B cell (primary cell): ENCODE measurements at regions not wholly inside any gene's neighbourhood (a gene's known extent, or its start where the extent isn't known, plus 50 kb on each side); places are given as distances from the start of the nearest gene placed in this dataset.
"Not testable (repeated sequence)": the region's sequence is repeated elsewhere in the genome, so short reads cannot be mapped to it uniquely, and the experiment has no call there.

Experiments
- ATAC-seq: fragments of 200-7000 bp; cut with Tn5 transposase; one replicate; pipeline ENCODE4 v1.10.0; 2021; ENCODE audit warnings: low read depth, mild to moderate bottlenecking, moderate number of reproducible peaks, moderate library complexity
- CTCF ChIA-PET: fragments of 350-600 bp; sonication (Branson Sonifier 250); formaldehyde crosslinking; loops from one replicate; lab custom pipeline; 2021; ENCODE audit warnings: antibody characterized with exemption, inconsistent platforms; lab: Charles Lee
- POLR2A ChIA-PET: fragments of 350-600 bp; sonication (Branson Sonifier 250); formaldehyde crosslinking; loops from one replicate; lab custom pipeline; 2021; ENCODE audit warnings: antibody characterized with exemption; lab: Charles Lee
- DNase-seq: peaks from one replicate; pipeline ENCODE4 v3.0.0; 2013
- H2AFZ ChIP-seq: 2 replicates; pipeline ENCODE4 v1.6.1; 2012; ENCODE audit warnings: mild to moderate bottlenecking, low read depth, low read length; ENCODE audit not compliant: insufficient read depth, poor library complexity, severe bottlenecking
- H3K27ac ChIP-seq, 2 donors: 1 replicate in 1 of 2; 2 replicates in 1 of 2; pipeline ENCODE4 v1.5.1; 2012 to 2013; ENCODE audit warnings: low read length in 2 of 2, mild to moderate bottlenecking in 2 of 2, moderate library complexity in 1 of 2
- H3K27me3 ChIP-seq, 4 experiments: fragments of 200-600 bp in 1 of 4; sonication (generic) in 1 of 4; replicated peaks in 1 of 4; 1 replicate in 2 of 4; 2 replicates in 2 of 4; pipeline versions ENCODE4 v1.6.1 to v1.7.0; 2013 to 2016; ENCODE audit warnings: low read length in 3 of 4, mild to moderate bottlenecking in 2 of 4, mixed read lengths in 1 of 4, moderate library complexity in 1 of 4; ENCODE audit not compliant: insufficient read depth in 4 of 4, control insufficient read depth in 3 of 4; ENCODE audit errors: control extremely low read depth in 1 of 4
- H3K36me3 ChIP-seq, 2 experiments: replicated peaks in 1 of 2; 1 replicate in 1 of 2; 2 replicates in 1 of 2; pipeline versions ENCODE4 v1.6.1 to v1.7.1; 2013; ENCODE audit warnings: low read length in 1 of 2; ENCODE audit not compliant: insufficient read depth in 2 of 2, control insufficient read depth in 1 of 2; ENCODE audit errors: control extremely low read depth in 1 of 2, extremely low read depth in 1 of 2
- H3K4me1 ChIP-seq, 2 donors: fragments of 200-600 bp in 1 of 2; sonication (generic) in 1 of 2; 1 replicate in 1 of 2; 2 replicates in 1 of 2; pipeline versions ENCODE4 v1.5.1 to v1.6.1; 2013 to 2017; ENCODE audit warnings: low read length in 2 of 2; ENCODE audit not compliant: control insufficient read depth in 2 of 2, insufficient read depth in 2 of 2
- H3K4me2 ChIP-seq: replicated peaks from 2 replicates; pipeline ENCODE3; 2012; ENCODE audit warnings: mild to moderate bottlenecking, low read depth, low read length; ENCODE audit not compliant: poor library complexity, severe bottlenecking
- H3K4me3 ChIP-seq, 5 experiments: fragments of 200-600 bp in 1 of 5; sonication (generic) in 1 of 5; 1 replicate in 3 of 5; 2 replicates in 2 of 5; pipeline versions ENCODE4 v1.5.1 to v1.7.0; 2011 to 2016; ENCODE audit warnings: low read length in 4 of 5, mild to moderate bottlenecking in 4 of 5, low read depth in 2 of 5, control low read depth in 1 of 5, moderate library complexity in 1 of 5; ENCODE audit not compliant: insufficient read depth in 1 of 5; ENCODE audit errors: control extremely low read depth in 1 of 5, extremely low read depth in 1 of 5
- H3K79me2 ChIP-seq: fragments of 200-600 bp; sonication (generic); one replicate; pipeline ENCODE4 v1.6.0; 2016; ENCODE audit warnings: low read length; ENCODE audit not compliant: control insufficient read depth, insufficient read depth
- H3K9ac ChIP-seq: fragments of 200-600 bp; sonication (generic); 2 replicates; pipeline ENCODE4 v1.6.1; 2017; ENCODE audit warnings: mild to moderate bottlenecking, low read length, moderate library complexity
- H3K9me3 ChIP-seq, 3 donors: one replicate each; pipeline versions ENCODE4 v1.6.1 to v1.7.1; 2013; ENCODE audit warnings: low read length in 2 of 3; ENCODE audit not compliant: control insufficient read depth in 2 of 3, insufficient read depth in 1 of 3; ENCODE audit errors: control extremely low read depth in 1 of 3
- H4K20me1 ChIP-seq: 2 replicates; pipeline ENCODE4 v1.6.0; 2012; ENCODE audit warnings: mild to moderate bottlenecking, low read length; ENCODE audit not compliant: insufficient read depth, control insufficient read depth, poor library complexity, severe bottlenecking
- H3K27ac Mint-ChIP-seq: one replicate; pipeline ENCODE4 v1.8.0; 2021; ENCODE audit warnings: mixed read lengths
- H3K27me3 Mint-ChIP-seq: one replicate; pipeline ENCODE4 v1.8.0; 2021; ENCODE audit warnings: mixed read lengths
- H3K4me1 Mint-ChIP-seq: one replicate; pipeline ENCODE4 v1.8.0; 2021; ENCODE audit warnings: mixed read lengths
- H3K4me3 Mint-ChIP-seq: one replicate; pipeline ENCODE4 v1.8.0; 2021; ENCODE audit warnings: mixed read lengths
- H3K9me3 Mint-ChIP-seq: one replicate; pipeline ENCODE4 v1.8.0; 2022; ENCODE audit warnings: mixed read lengths; ENCODE audit not compliant: insufficient read depth
- EZH2 ChIP-seq: IDR thresholded peaks from 2 replicates; pipeline ENCODE4 v1.6.1; 2012; ENCODE audit warnings: borderline replicate concordance, low read depth, mild to moderate bottlenecking, moderate library complexity, low read length; ENCODE audit not compliant: insufficient read depth, poor library complexity, severe bottlenecking
- WGBS: methylation state at CpG from one replicate; pipeline ENCODE4 v1.1.5; 2013; ENCODE audit warnings: missing lambda C conversion rate; ENCODE audit not compliant: insufficient coverage; 5-methylcytosine and 5-hydroxymethylcytosine counted together
- intact Hi-C: fragments of 100-400 bp; cut with micrococcal nuclease; formaldehyde crosslinking; loops from one replicate; pipeline ENCODE4 v1.10.0; 2022
- TF ChIP-seq, protein P1 (sequence below): fragments of 200-600 bp; IDR thresholded peaks from one replicate; pipeline ENCODE4 v1.8.0; 2022; ENCODE audit warnings: antibody characterized with exemption, mild to moderate bottlenecking

- DNase-seq (no peak), ATAC-seq (no peak)
- Histone ChIP-seq H3K4me1 (no peaks in the 10 kb centered on the region), H3K79me2 (no peaks in the 10 kb centered on the region), H3K9ac (no peak overlapping the region), H3K27ac (no peak overlapping the region), H4K20me1 (no peaks in the 10 kb centered on the region), H3K36me3 (no peaks in the 10 kb centered on the region), H3K27me3 (no peaks in the 10 kb centered on the region), H2AFZ (no peak overlapping the region), H3K4me3 (no peak overlapping the region), H3K4me2 (no peak overlapping the region), H3K9me3 (no peaks in the 10 kb centered on the region)
- ChIA-PET CTCF (no interaction called here), POLR2A (no interaction called here)
- no peak overlapping the region for H3K4me3 Mint-ChIP-seq
- no peaks in the 10 kb centered on the region for H3K4me1 Mint-ChIP-seq
- peaks cover 4% of the 10 kb centered on the region for H3K9me3 Mint-ChIP-seq
- WGBS = 100% methylated on average over 1 of the region's 3 CpGs
- intact Hi-C loops = no loop called here
- H3K27me3 Mint-ChIP-seq = peaks cover 3% of the 10 kb centered on the region
- TF ChIP-seq, protein P1, sequence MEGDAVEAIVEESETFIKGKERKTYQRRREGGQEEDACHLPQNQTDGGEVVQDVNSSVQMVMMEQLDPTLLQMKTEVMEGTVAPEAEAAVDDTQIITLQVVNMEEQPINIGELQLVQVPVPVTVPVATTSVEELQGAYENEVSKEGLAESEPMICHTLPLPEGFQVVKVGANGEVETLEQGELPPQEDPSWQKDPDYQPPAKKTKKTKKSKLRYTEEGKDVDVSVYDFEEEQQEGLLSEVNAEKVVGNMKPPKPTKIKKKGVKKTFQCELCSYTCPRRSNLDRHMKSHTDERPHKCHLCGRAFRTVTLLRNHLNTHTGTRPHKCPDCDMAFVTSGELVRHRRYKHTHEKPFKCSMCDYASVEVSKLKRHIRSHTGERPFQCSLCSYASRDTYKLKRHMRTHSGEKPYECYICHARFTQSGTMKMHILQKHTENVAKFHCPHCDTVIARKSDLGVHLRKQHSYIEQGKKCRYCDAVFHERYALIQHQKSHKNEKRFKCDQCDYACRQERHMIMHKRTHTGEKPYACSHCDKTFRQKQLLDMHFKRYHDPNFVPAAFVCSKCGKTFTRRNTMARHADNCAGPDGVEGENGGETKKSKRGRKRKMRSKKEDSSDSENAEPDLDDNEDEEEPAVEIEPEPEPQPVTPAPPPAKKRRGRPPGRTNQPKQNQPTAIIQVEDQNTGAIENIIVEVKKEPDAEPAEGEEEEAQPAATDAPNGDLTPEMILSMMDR = no peak
- no peak for TF ChIP-seq EZH2
- H3K27ac Mint-ChIP-seq = no peak overlapping the region
Observed at GRCh38 chr3:55264919-55265318, 222.2 kb downstream of the WNT5A start.

DNA sequence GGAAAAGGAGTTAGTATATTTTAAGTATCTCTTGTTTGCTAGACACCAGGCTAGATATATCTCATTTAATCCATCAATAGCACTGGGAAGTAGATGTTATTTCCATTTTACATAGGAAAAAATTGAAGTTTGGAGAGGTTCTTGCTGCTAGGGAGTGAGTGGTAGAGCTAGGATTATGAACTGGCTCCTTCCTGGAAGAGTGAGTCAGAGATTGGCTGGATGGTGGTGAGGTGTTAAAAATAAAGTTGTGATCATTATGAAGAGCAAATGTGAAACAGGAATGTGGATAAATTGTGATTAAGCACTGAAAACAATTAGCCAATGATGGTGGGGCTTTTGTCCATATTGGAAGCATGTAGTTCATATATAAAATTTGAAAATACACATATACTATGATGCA lies 234.2 kb downstream of the WNT5A start:
- ChIA-PET CTCF (no interaction called here), POLR2A (no interaction called here)
- intact Hi-C loops = no loop called here
- H2AFZ ChIP-seq = no peak overlapping the region
- H3K4me1 ChIP-seq = no peaks in the 10 kb centered on the region
- H3K9ac ChIP-seq = no peak overlapping the region
- H3K27ac ChIP-seq = no peak overlapping the region
- no peak overlapping the region for H3K27ac Mint-ChIP-seq
- no peaks in the 10 kb centered on the region for H3K27me3 ChIP-seq
- no peaks in the 10 kb centered on the region for H3K27me3 Mint-ChIP-seq
- no peaks in the 10 kb centered on the region for H3K36me3 ChIP-seq
- H3K4me3 Mint-ChIP-seq = no peak overlapping the region
- no peaks in the 10 kb centered on the region for H3K79me2 ChIP-seq
- ATAC-seq = no peak
- TF ChIP-seq, protein P1 = no peak
- no peak for TF ChIP-seq EZH2
- no peak overlapping the region for H3K4me2 ChIP-seq
- no peak overlapping the region for H3K4me3 ChIP-seq
- H4K20me1 ChIP-seq = no peaks in the 10 kb centered on the region
- H3K9me3 ChIP-seq = no peaks in the 10 kb centered on the region
- peaks cover 8% of the 10 kb centered on the region for H3K9me3 Mint-ChIP-seq
- no peaks in the 10 kb centered on the region for H3K4me1 Mint-ChIP-seq
- no peak for DNase-seq

GRCh38 chr3:55249156-55249555 lies 237.9 kb downstream of the WNT5A start:
- H3K27ac ChIP-seq, H2AFZ ChIP-seq, DNase-seq, intact Hi-C loops, H3K79me2 ChIP-seq, H3K36me3 ChIP-seq, H3K9me3 Mint-ChIP-seq, H3K27me3 ChIP-seq, H3K27ac Mint-ChIP-seq, H3K27me3 Mint-ChIP-seq, H3K4me1 Mint-ChIP-seq, H3K4me2 ChIP-seq, H3K9ac ChIP-seq, H4K20me1 ChIP-seq, POLR2A ChIA-PET, H3K9me3 ChIP-seq, H3K4me1 ChIP-seq, H3K4me3 Mint-ChIP-seq, CTCF ChIA-PET, H3K4me3 ChIP-seq, ATAC-seq: not testable (repeated sequence)
- 93% methylated on average over 2 of the region's 6 CpGs for WGBS
